A673 (cell line): ENCODE measurements at regions not wholly inside any gene's neighbourhood (a gene's known extent, or its start where the extent isn't known, plus 50 kb on each side); places are given as distances from the start of the nearest gene placed in this dataset.

Source experiments
- CTCF ChIP-seq: fragments of 300-800, 200-600 bp; sonication (generic); conservative IDR thresholded peaks from 2 replicates; pipeline ENCODE4 v1.5.1; 2017; ENCODE audit warnings: low read depth, mild to moderate bottlenecking, antibody characterized with exemption, low read length, moderate library complexity, mixed read lengths
- EZH2 ChIP-seq: fragments of 200-600 bp; sonication (generic); IDR thresholded peaks from 2 replicates; pipeline ENCODE4 v1.6.1; 2017; ENCODE audit warnings: borderline replicate concordance, low read depth, mild to moderate bottlenecking, mixed read lengths, antibody characterized with exemption, low read length; ENCODE audit not compliant: poor library complexity, severe bottlenecking

GRCh38 chr5:8135742-8136141 is 266.8 kb downstream of the MTRR start:
- no peak for TF ChIP-seq CTCF
- no peak for TF ChIP-seq EZH2
